Stimulated activated CD4-positive, alpha-beta T cell treated with anti-CD3 and anti-CD28 coated beads, Interleukin-12 subunit alpha, Interleukin-12 subunit beta, amount 100 ng/mL, for 24 hours (primary cell): ENCODE measurements at regions not wholly inside any gene's neighbourhood (a gene's known extent, or its start where the extent isn't known, plus 50 kb on each side); places are given as distances from the start of the nearest gene placed in this dataset.

Experiments
- DNase-seq, 2 experiments: peaks; one replicate each; pipeline ENCODE4 v3.0.0-alpha.2; 2020; ENCODE audit warnings: low read depth in 2 of 2

GRCh38 chr5:125176005-125176390 is 429.6 kb upstream of the ZNF608 start:
- DNase-seq, result no peak

- no peak for DNase-seq
Observed at GRCh38 chr5:125177340-125177739, 430.9 kb upstream of the ZNF608 start.

GRCh38 chr5:125179612-125180011 is 433.2 kb upstream of the ZNF608 start:
- DNase-seq, result no peak

GRCh38 chr5:125180231-125180829 is 433.9 kb upstream of the ZNF608 start:
- no peak for DNase-seq

- no peak for DNase-seq
Observed at GRCh38 chr5:125181159-125181558, 434.7 kb upstream of the ZNF608 start.

- no peak for DNase-seq
Observed at GRCh38 chr5:125181955-125182354, 435.5 kb upstream of the ZNF608 start.

GRCh38 chr5:125185740-125186139 is 439.3 kb upstream of the ZNF608 start:
- DNase-seq, result no peak

GRCh38 chr5:125186911-125187375 is 440.5 kb upstream of the ZNF608 start:
- DNase-seq, result no peak

- no peak for DNase-seq
Observed at GRCh38 chr5:125189531-125189941, 443.1 kb upstream of the ZNF608 start.

GRCh38 chr5:125190232-125191087 is 444.0 kb upstream of the ZNF608 start:
- DNase-seq, result no peak

GRCh38 chr5:125194883-125195282 is 448.4 kb upstream of the ZNF608 start:
- DNase-seq, result no peak

GRCh38 chr5:125196481-125197111 is 450.2 kb upstream of the ZNF608 start:
- DNase-seq, result no peak

GRCh38 chr5:125197321-125197720 is 450.9 kb upstream of the ZNF608 start:
- DNase-seq, result no peak

- no peak for DNase-seq
Observed at GRCh38 chr5:125198270-125198974, 452.0 kb upstream of the ZNF608 start.

GRCh38 chr5:125199373-125199772 is 452.9 kb upstream of the ZNF608 start:
- DNase-seq, result no peak

- DNase-seq, result no peak
Observed at GRCh38 chr5:125199968-125200865, 453.8 kb upstream of the ZNF608 start.

GRCh38 chr5:125200866-125201373 is 454.5 kb upstream of the ZNF608 start:
- no peak for DNase-seq

- no peak for DNase-seq
Observed at GRCh38 chr5:125201446-125202052, 455.1 kb upstream of the ZNF608 start.

- DNase-seq, result no peak
Observed at GRCh38 chr5:125202353-125202752, 455.9 kb upstream of the ZNF608 start.

- no peak for DNase-seq
Observed at GRCh38 chr5:125202871-125203438, 456.5 kb upstream of the ZNF608 start.
